OCI-LY3 (cell line): ENCODE measurements at regions not wholly inside any gene's neighbourhood (a gene's known extent, or its start where the extent isn't known, plus 50 kb on each side); places are given as distances from the start of the nearest gene placed in this dataset.

Source experiments
- CTCF ChIP-seq: fragments of 200-600, 300-600 bp; sonication (generic); IDR thresholded peaks from 2 replicates; pipeline ENCODE4 v1.5.1; 2014; ENCODE audit warnings: antibody characterized with exemption, low read length, low read depth
- EZH2phosphoT487 ChIP-seq: fragments of 200-600 bp; shearing (Covaris generic); IDR thresholded peaks from 2 replicates; pipeline ENCODE4 v1.6.1; 2018; ENCODE audit warnings: antibody characterized with exemption, mixed run types, low read depth

- TF ChIP-seq CTCF (no peak), EZH2phosphoT487 (no peak)
Measured at GRCh38 chr5:52693836-52694235, 93.9 kb upstream of the ITGA1 start.
